Adrenal gland (tissue), 9 donors: ENCODE measurements at regions not wholly inside any gene's neighbourhood (a gene's known extent, or its start where the extent isn't known, plus 50 kb on each side); places are given as distances from the start of the nearest gene placed in this dataset.

ENCODE experiments used
- DNase-seq, 7 donors: peaks; one replicate each; pipeline ENCODE4 v3.0.0-alpha.2; 2019 to 2020
- H3K27ac ChIP-seq, 5 donors: fragments of 200-600 bp; sonication (generic) in 4 of 5; 1 replicate in 3 of 5; 2 replicates in 2 of 5; pipeline versions ENCODE4 v1.5.1 to v1.8.0; 2016 to 2020; ENCODE audit warnings: mild to moderate bottlenecking in 1 of 5
- H3K27me3 ChIP-seq: fragments of 200-600 bp; 2 replicates; pipeline ENCODE4 v1.8.0; 2021
- H3K36me3 ChIP-seq, 2 donors: fragments of 200-600 bp; replicated peaks in 1 of 2; 1 replicate in 1 of 2; 2 replicates in 1 of 2; pipeline versions ENCODE4 v1.5.1 to v1.8.0; 2018 to 2022
- H3K4me1 ChIP-seq, 2 donors: fragments of 200-600 bp; replicated peaks in 1 of 2; 1 replicate in 1 of 2; 2 replicates in 1 of 2; pipeline versions ENCODE4 v1.5.1 to v1.8.0; 2018 to 2021
- H3K4me3 ChIP-seq, 4 donors: fragments of 200-600 bp; sonication (generic) in 3 of 4; one replicate each; pipeline ENCODE4 v1.5.1; 2016 to 2018
- H3K9me3 ChIP-seq, 3 donors: fragments of 200-600 bp; sonication (generic) in 1 of 3; replicated peaks in 1 of 3; 1 replicate in 2 of 3; 2 replicates in 1 of 3; pipeline versions ENCODE4 v1.5.1 to v1.8.0; 2016 to 2021
- POLR2A ChIP-seq, 2 donors: fragments of 450-650 bp; IDR thresholded peaks; one replicate each; pipeline ENCODE4 v1.6.1; 2017; ENCODE audit warnings: antibody characterized with exemption in 2 of 2, mild to moderate bottlenecking in 2 of 2, moderate library complexity in 1 of 2
- WGBS, 4 donors: extraction: QIAGEN DNeasy Blood & Tissue Kit in 2 of 4; methylation state at CpG; one replicate each; pipeline versions ENCODE4 v1.1.5 to v1.1.7; 2013 to 2017; 5-methylcytosine and 5-hydroxymethylcytosine counted together
- intact Hi-C, 2 donors: fragments of 100-400 bp; cut with DNase I; formaldehyde crosslinking; loops; one replicate each; pipeline versions ENCODE4 v1.14.1 to v1.15.0; 2022 to 2023
- TF ChIP-seq, protein P1 (sequence below), 6 experiments: fragments of 450-650 bp in 4 of 6; fragments of 200-600 bp in 2 of 6; sonication (generic) in 1 of 6; IDR thresholded peaks; 1 replicate in 5 of 6; 2 replicates in 1 of 6; pipeline versions ENCODE4 v1.5.1 to v1.8.0; 2016 to 2021; ENCODE audit warnings: antibody characterized with exemption in 6 of 6, mild to moderate bottlenecking in 2 of 6, moderate library complexity in 1 of 6
- donor health status: healthy with polysubstance abuse.
- donor health status: Bipolar disorder and iron deficiency.
- donor health status: DM: yes; HTN: yes; CAD: no.
- donor health status: DM: no; HTN: no; CAD: no.
- donor health status: DM: no; HTN: no; CAD: no.

DNA sequence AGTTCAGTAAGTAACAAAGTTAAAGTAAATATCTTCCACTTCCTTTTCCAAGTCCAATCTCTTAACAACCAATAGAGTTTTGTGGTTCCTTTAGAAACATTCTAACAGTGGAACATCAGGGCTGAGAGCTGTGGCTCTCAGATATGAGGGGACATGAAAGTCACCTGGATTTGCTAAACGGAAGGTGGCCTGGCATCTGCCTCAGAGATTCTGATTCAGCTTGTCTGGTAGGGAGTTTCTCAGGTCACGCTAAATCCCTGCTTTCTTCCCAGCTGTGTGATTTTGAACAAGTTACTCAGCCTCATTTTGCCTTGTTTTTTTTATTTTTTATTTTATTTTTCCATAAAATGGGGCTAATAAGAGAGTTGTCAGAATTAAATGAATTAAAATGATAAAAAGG is 411.0 kb upstream of the CDH11 start:
- Histone ChIP-seq H3K27ac (no peak overlapping the region), H3K27me3 (no peaks in the 10 kb centered on the region), H3K9me3 (no peaks in the 10 kb centered on the region), H3K4me3 (no peak overlapping the region), H3K4me1 (no peaks in the 10 kb centered on the region), H3K36me3 (no peaks in the 10 kb centered on the region)
- intact Hi-C loops: no loop called here
- WGBS, 4 donors: 79 to 83% (median 81%) methylated on average over 2 of the region's 2 CpGs
- no peak for TF ChIP-seq POLR2A (IDR thresholded peaks at IDR 0.05)
- TF ChIP-seq, protein P1, sequence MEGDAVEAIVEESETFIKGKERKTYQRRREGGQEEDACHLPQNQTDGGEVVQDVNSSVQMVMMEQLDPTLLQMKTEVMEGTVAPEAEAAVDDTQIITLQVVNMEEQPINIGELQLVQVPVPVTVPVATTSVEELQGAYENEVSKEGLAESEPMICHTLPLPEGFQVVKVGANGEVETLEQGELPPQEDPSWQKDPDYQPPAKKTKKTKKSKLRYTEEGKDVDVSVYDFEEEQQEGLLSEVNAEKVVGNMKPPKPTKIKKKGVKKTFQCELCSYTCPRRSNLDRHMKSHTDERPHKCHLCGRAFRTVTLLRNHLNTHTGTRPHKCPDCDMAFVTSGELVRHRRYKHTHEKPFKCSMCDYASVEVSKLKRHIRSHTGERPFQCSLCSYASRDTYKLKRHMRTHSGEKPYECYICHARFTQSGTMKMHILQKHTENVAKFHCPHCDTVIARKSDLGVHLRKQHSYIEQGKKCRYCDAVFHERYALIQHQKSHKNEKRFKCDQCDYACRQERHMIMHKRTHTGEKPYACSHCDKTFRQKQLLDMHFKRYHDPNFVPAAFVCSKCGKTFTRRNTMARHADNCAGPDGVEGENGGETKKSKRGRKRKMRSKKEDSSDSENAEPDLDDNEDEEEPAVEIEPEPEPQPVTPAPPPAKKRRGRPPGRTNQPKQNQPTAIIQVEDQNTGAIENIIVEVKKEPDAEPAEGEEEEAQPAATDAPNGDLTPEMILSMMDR (IDR thresholded peaks at IDR 0.05): no peak
- DNase-seq: no peak

DNA sequence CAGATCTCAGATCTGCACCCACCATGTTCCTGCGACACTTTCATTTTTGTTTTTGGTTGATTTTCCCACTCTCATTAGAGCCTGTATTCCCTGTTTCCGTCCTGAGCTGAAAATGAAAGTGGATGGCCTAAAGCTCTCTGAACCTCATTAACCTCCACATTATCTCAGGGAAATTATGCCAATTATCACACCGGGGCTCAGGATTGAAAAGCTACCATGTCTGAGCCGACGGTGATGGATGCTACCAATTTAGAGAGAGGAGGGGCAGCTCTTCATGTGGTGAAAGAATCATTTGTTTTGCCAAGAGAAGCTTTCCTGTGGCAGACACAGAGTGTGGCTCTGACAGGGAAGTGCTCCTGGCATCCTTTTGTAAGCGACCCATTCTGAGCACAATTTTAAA is 410.4 kb upstream of the CDH11 start:
- TF ChIP-seq POLR2A (IDR thresholded peaks at IDR 0.05): no peak
- TF ChIP-seq, protein P1 (IDR thresholded peaks at IDR 0.05): no peak
- WGBS, 4 donors: 39 to 50% (median 45%) methylated on average over 6 of the region's 6 CpGs
- Histone ChIP-seq H3K4me1 (no peaks in the 10 kb centered on the region), H3K27me3 (no peaks in the 10 kb centered on the region), H3K27ac (no peak overlapping the region), H3K36me3 (no peaks in the 10 kb centered on the region), H3K9me3 (no peaks in the 10 kb centered on the region), H3K4me3 (no peak overlapping the region)
- intact Hi-C loops: no loop called here
- no peak for DNase-seq

DNA sequence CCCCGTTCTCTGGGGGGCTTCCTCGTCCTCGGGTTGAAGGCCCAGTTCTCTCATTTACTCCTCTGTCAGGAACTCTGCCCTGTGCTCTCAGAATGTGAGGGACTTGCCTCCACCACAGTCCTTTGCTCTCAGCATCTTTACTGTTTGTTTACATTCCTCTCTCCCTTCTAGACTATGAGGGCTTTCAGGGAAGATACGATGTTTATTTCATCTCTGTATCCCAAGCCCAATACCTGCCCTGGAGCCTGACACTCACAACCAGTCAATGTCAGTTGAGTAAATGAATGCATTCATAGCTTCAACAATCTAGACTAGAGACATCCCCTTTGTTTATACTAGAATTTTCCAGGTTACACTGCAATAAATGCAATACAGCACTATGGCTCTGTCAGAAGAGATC is 409.6 kb upstream of the CDH11 start:
- intact Hi-C loops: no loop called here
- 48 to 69% (median 64%) methylated on average over 4 of the region's 4 CpGs for WGBS, 4 donors
- H3K4me3 ChIP-seq: no peak overlapping the region

DNA sequence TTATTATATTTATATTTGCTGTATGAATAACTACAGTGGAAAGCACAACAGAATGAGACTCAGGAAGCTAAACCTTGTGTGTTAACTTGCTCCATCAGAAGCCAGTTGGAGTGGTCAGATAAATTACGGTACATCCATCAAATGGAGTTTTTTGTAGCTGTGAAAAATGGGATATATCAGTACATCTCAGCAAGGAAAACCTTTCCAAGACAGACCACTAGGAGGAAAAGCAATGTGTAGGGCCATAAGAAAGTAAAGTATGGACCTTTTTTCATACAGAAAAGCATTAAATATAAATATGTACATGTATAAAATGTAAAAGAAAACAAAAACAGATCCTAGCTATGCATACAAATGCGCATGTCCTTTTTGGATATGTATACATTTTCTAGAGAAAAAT is 403.8 kb upstream of the CDH11 start:
- 93 to 99% (median 97%) methylated on average over 2 of the region's 2 CpGs for WGBS, 4 donors
- no peak overlapping the region for H3K27ac ChIP-seq
- no peaks in the 10 kb centered on the region for H3K4me1 ChIP-seq
- intact Hi-C loops: no loop called here
- H3K27me3 ChIP-seq: no peaks in the 10 kb centered on the region
- TF ChIP-seq POLR2A (IDR thresholded peaks at IDR 0.05): no peak
- TF ChIP-seq, protein P1 (IDR thresholded peaks at IDR 0.05): no peak
- no peak overlapping the region for H3K4me3 ChIP-seq
- no peak for DNase-seq
- no peaks in the 10 kb centered on the region for H3K36me3 ChIP-seq
- H3K9me3 ChIP-seq: no peaks in the 10 kb centered on the region

More for the DNA sequence above, 409.6 kb upstream of the CDH11 start:
- TF ChIP-seq, protein P1 (IDR thresholded peaks at IDR 0.05): no peak
- TF ChIP-seq POLR2A (IDR thresholded peaks at IDR 0.05): no peak
- Histone ChIP-seq H3K4me1 (no peaks in the 10 kb centered on the region), H3K36me3 (no peaks in the 10 kb centered on the region), H3K27me3 (no peaks in the 10 kb centered on the region), H3K27ac (no peak overlapping the region), H3K9me3 (no peaks in the 10 kb centered on the region)
- no peak for DNase-seq
